Activated naive CD4-positive, alpha-beta T cell treated with anti-CD3 and anti-CD28 coated beads, Interleukin-2, amount 50 U/mL, for 72 hours (primary cell): ENCODE measurements at regions not wholly inside any gene's neighbourhood (a gene's known extent, or its start where the extent isn't known, plus 50 kb on each side); places are given as distances from the start of the nearest gene placed in this dataset.

Experiments
- ATAC-seq, 2 donors: fragments of 150-1000 bp; cut with Tn5 transposase; 2 replicates each; pipeline ENCODE4 v1.10.0; 2021; ENCODE audit warnings: mild to moderate bottlenecking in 2 of 2, moderate library complexity in 2 of 2
- DNase-seq, 2 donors: peaks; one replicate each; pipeline ENCODE4 v3.0.0; 2021 to 2022; ENCODE audit warnings: low spot score in 2 of 2
- H3K27ac Mint-ChIP-seq, 2 donors: one replicate each; pipeline ENCODE4 v1.8.0; 2022; ENCODE audit warnings: mild to moderate bottlenecking in 2 of 2, mixed read lengths in 2 of 2
- H3K36me3 Mint-ChIP-seq, 2 donors: one replicate each; pipeline ENCODE4 v1.8.0; 2022; ENCODE audit warnings: mixed read lengths in 2 of 2
- H3K9me3 Mint-ChIP-seq, 2 donors: one replicate each; pipeline ENCODE4 v1.8.0; 2022; ENCODE audit warnings: mixed read lengths in 2 of 2

GRCh38 chr7:64099656-64100531 is 54.7 kb downstream of the ZNF727 start:
- Mint-ChIP-seq H3K36me3 (peaks cover 15 to 17% of the 10 kb centered on the region in 2 donors), H3K27ac (no peak overlapping the region), H3K9me3 (peaks cover 10 to 15% of the 10 kb centered on the region in 2 donors)
- no peak for ATAC-seq
- no peak for DNase-seq

- ATAC-seq = no peak
Observed at GRCh38 chr7:64101126-64101942, 56.1 kb downstream of the ZNF727 start.

GRCh38 chr7:64101943-64102655 is 56.9 kb downstream of the ZNF727 start:
- DNase-seq = no peak
- ATAC-seq = no peak
- Mint-ChIP-seq H3K9me3 (peaks cover 10 to 15% of the 10 kb centered on the region in 2 donors), H3K27ac (no peak overlapping the region), H3K36me3 (peaks cover 15 to 17% of the 10 kb centered on the region in 2 donors)

More at GRCh38 chr7:64101126-64101942, 56.1 kb downstream of the ZNF727 start:
- peaks cover 15 to 17% of the 10 kb centered on the region in 2 donors for H3K36me3 Mint-ChIP-seq
- peaks cover 10 to 15% of the 10 kb centered on the region in 2 donors for H3K9me3 Mint-ChIP-seq
- DNase-seq = no peak
- H3K27ac Mint-ChIP-seq = no peak overlapping the region

- Mint-ChIP-seq H3K9me3 (peaks cover 10% of the 10 kb centered on the region in 2 donors), H3K27ac (no peak overlapping the region), H3K36me3 (peaks cover 11 to 13% of the 10 kb centered on the region in 2 donors)
- ATAC-seq (no peak), DNase-seq (no peak)
Observed at GRCh38 chr7:64102656-64103400, 57.6 kb downstream of the ZNF727 start.

- peaks cover 7 to 11% of the 10 kb centered on the region in 2 donors for H3K36me3 Mint-ChIP-seq
- no peak overlapping the region for H3K27ac Mint-ChIP-seq
- DNase-seq (no peak), ATAC-seq (no peak)
- peaks cover 9 to 11% of the 10 kb centered on the region in 2 donors for H3K9me3 Mint-ChIP-seq
Observed at GRCh38 chr7:64113981-64114380, 68.7 kb downstream of the ZNF727 start.

GRCh38 chr7:64114791-64115190 is 69.6 kb downstream of the ZNF727 start:
- Mint-ChIP-seq H3K9me3 (peaks cover 6 to 9% of the 10 kb centered on the region in 2 donors), H3K36me3 (peaks cover 7 to 15% of the 10 kb centered on the region in 2 donors), H3K27ac (no peak overlapping the region)
- no peak for ATAC-seq
- no peak for DNase-seq

GRCh38 chr7:64131696-64132095 is 75.3 kb upstream of the ZNF735 start:
- peaks cover 45 to 52% of the 10 kb centered on the region in 2 donors for H3K36me3 Mint-ChIP-seq
- no peak for DNase-seq
- H3K9me3 Mint-ChIP-seq = peaks cover 44 to 48% of the 10 kb centered on the region in 2 donors
- H3K27ac Mint-ChIP-seq = no peak overlapping the region
- no peak for ATAC-seq
